Right kidney (tissue), 1 donor: ENCODE measurements at regions not wholly inside any gene's neighbourhood (a gene's known extent, or its start where the extent isn't known, plus 50 kb on each side); places are given as distances from the start of the nearest gene placed in this dataset.

Experiments used
- DNase-seq: peaks from one replicate; pipeline ENCODE4 v3.0.0-alpha.2; 2016

GRCh38 chr1:83725735-83726360, 273.1 kb downstream of the TTLL7 start:
- DNase-seq = no peak

- DNase-seq = no peak
Observed at GRCh38 chr1:83718338-83718737, 280.6 kb downstream of the TTLL7 start.

DNA sequence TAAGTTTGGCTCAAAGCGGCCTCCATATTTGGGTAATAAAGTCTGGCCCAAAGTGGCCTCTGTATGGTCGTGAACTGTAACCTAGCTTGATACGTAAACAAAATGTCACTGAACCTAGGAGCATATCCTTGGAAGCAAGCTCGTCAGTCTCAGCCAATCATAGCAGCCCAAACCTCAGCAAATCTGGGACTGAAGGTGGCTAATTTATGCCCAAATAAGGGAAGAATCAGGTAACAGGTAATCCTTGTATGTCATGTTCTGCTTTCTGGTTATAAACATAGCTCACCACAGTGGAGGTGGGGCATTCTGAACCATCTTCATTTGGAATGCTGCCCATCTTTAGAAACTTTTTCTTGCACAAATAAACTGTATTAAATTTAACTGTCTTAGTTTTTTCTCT, 281.1 kb downstream of the TTLL7 start:
- DNase-seq = no peak

DNA sequence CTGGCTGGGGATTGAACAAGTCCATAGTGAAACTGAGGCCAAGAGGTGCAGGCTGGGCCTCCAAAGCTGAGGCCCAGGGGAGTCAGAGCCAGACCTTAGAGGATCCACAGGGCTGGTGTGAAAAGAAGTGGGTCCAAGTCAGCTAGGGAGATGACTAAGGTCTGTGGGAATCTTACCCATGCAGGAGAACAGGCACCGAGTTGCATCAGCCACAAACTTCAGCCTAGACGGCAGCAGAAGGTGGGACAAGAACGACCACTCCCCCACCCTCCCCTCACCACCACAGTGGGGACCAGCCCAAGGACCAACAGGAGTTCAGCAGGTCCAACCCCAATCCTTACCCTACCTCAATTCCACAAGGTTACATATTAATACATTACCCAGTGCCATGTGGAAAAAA, 282.3 kb downstream of the TTLL7 start:
- no peak for DNase-seq

GRCh38 chr1:83715550-83715949, 283.4 kb downstream of the TTLL7 start:
- no peak for DNase-seq

GRCh38 chr1:83709662-83710061, 289.3 kb downstream of the TTLL7 start:
- no peak for DNase-seq

DNA sequence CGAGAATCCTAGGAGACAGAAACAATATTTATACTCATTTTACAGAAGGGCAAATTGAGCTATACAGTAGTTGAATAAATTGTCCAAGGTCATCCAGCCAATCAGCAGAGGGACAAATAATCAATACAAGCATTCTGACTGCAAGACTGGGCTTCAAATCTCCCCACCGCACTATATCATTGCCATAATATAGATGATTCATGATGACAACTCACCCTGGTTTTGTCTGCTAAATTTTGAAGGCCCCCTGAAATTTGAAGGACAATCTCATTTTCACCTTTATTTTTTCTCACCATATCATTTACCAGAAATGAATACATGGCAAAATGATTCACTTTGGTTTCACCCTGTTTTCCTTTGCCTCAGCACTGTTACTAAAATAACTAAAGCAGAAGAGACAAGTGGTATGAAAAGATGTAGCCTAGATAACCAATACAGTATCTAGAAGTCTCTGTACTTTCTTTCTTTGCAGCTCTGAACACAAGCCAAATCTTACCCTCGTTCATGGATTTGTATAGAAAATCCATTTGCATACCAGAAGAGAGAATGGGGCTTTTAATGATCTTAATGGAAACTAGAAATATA, 292.5 kb downstream of the TTLL7 start:
- no peak for DNase-seq

DNA sequence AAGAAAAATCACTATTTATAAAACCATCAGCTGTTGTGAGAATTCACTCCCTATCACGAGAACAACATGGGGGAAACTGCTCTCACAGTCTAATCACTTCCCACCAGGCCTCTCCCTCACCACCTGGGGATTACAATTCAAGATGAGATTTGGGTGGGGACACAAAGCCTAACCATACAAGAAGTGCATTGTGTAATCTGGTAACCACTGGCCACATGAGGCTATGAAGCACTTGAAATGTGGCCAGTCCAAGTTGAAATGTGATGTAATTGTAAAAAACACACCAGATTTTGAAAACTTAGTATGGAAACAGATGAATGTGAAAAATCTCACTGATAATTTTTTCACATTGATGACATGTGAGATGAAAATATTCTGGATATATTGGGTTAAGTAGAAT, 293.8 kb downstream of the TTLL7 start:
- DNase-seq = no peak

- DNase-seq = no peak
Observed at GRCh38 chr1:83704350-83704749, 294.6 kb downstream of the TTLL7 start.

- DNase-seq = no peak
Observed at GRCh38 chr1:83702356-83702755, 296.6 kb downstream of the TTLL7 start.

- no peak for DNase-seq
Observed at GRCh38 chr1:83701355-83701754, 297.6 kb downstream of the TTLL7 start.

DNA sequence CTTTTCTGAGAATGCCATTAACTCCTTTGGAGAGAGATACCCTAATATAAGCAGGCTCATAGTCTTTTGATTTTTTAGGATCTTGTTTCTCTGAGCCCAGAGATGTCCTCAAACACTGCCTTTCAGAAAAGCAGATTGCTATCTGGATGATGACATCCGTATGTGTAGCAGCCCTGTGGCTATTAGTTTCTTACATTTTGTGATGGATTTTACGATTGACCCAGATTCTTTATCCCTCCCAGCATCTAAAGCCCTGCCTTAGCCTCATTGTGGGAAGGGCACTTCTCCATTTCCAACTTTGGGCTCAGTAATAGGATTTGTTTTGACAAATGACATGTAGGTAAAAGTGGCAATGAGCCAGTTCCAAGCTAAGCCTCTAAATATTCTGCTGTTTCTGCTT, 300.3 kb downstream of the TTLL7 start:
- no peak for DNase-seq

GRCh38 chr1:83697961-83698360, 301.0 kb downstream of the TTLL7 start:
- no peak for DNase-seq

DNA sequence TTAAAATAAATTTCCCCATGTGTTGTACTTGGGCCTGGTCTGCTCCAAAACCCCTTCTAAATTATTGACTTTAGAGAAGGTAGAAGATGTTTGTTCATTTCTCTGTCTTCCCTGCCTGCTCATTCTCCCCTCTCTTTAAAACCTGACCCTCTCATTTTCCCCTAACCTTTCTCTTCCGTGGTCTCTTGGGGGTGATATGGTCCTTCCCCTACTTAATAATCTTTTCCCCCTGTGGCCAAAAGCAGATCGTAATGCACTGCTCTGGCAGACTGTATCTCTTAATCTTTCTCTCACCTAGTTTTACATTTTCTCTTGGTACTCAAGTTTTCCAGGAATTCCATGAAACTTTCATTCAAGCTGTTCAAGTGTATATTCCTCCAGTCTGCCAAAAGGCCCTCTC, 301.7 kb downstream of the TTLL7 start:
- no peak for DNase-seq

GRCh38 chr1:83694449-83694848, 304.5 kb downstream of the TTLL7 start:
- no peak for DNase-seq

DNA sequence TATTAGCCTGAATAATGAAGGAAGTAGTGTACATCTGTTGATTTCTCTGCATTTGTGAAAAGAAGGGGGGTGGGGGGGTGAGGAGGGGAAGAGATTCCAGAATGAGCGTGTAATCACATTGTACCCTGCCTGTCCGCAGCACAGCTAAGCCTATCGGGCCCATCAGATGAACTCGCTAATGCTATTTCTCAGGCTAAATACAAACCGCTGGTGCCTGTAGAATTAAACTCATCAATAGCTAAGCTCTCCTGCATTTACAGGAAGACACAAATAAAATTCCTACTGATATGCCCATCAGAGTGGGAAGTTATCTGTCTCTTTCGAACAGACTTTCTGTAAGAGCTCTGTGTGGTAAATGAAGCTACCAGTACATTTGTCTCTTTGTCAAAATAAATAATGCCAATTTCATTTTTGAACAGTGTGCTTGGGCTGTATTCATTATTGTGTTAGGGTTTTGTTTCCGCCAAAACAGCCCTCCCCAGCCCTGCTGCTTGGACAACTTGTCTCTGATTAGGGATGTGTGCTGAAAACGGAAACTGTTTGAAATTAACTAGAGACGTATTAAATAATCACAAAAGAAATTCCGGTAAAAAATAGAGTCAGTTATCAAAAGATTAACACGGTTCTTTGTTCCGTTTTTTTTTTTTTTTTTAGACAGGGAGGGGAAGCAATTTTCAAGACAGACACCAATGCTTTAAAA, 305.4 kb downstream of the TTLL7 start:
- peak; percentile 39 for DNase-seq

DNA sequence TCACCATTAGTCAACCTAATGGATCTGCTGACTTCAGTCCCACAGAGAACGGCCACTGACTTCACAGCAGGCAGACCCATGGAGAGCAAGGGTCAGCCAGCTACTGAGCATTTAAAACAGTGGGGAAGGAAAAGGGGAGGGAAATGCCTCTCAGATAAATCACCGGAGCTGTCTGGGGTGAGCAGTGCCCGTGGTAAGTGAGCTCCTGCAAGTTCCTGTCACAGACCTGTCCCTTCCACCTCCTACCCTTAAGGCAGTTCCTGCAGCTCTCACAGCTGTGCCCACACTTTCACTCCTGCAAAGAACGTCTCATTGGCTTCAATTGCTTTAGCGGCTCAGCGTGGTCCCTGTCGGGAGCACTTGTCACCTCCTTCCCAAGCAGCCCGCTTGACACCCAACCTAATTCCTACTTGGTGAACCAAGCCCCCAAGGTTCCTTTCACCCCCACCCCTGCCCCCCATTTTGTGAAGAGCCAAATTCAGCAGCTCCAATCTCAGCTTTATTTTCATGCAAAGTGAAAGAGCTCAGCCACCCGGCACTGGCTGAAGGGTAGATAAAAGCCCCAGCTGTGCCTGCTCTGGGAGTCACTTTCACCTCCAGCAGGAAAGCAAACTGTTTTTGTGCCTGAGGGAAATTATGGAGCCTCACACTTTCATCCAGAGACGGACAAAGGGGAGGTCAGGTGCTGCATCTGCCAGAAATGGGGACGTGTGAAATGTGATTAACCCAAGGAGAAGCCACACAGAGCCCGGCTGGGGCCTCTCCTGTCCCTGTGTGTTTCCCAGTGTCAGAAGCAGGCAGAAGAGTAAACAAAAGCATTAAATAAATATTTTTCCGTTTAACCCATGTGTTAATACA, 306.2 kb downstream of the TTLL7 start:
- peak; percentile 53 for DNase-seq

- no peak for DNase-seq
Observed at GRCh38 chr1:83691953-83692500, 306.9 kb downstream of the TTLL7 start.

- no peak for DNase-seq
Observed at GRCh38 chr1:83689921-83690868, 308.7 kb downstream of the TTLL7 start.

GRCh38 chr1:83682132-83682531, 316.8 kb downstream of the TTLL7 start:
- DNase-seq = no peak

DNA sequence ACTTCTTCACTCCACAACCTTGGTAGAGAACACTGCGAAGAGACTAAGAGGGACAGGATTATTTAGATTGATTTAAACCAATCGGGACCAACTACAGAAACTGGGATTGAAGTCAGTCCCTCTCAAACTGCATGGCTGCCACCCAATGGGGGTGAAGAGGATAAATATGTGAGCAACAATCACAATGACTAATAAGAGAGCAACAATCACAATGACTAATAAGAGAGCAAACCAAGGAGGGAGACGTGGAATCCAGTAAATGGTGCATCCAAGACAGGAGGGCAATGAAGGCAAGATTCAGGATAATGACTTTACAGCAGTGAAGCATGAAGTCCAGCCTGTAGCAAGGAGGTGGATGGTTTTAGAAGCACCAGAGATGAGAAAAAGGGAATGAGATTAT, 322.8 kb downstream of the TTLL7 start:
- DNase-seq = no peak

DNA sequence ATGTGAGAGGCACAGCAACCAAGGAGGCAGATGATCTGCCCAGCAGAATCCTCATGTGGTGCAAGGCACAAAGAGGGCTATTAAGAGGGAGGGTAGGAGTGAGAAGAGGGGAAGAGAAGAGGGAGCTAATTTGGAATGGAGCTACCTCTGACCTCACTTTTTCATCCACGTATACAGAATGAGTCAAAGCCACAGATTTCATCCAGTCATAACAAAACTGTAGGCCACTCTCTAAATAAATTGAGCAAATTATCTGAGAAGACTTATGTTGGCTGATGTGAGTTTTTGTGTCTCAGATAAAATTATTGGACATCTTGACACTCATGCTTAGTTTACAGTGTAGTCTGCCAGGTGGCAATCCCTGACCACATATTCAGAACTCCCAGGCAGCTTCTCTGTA, 325.6 kb downstream of the TTLL7 start:
- DNase-seq = no peak
